IPS DF 4.7 (cell line): ENCODE measurements at regions not wholly inside any gene's neighbourhood (a gene's known extent, or its start where the extent isn't known, plus 50 kb on each side); places are given as distances from the start of the nearest gene placed in this dataset.

Experiments
- DNase-seq: peaks from one replicate; pipeline ENCODE4 v3.0.0-alpha.2; 2013; ENCODE audit warnings: low spot score; ENCODE audit errors: extremely low read depth

DNA sequence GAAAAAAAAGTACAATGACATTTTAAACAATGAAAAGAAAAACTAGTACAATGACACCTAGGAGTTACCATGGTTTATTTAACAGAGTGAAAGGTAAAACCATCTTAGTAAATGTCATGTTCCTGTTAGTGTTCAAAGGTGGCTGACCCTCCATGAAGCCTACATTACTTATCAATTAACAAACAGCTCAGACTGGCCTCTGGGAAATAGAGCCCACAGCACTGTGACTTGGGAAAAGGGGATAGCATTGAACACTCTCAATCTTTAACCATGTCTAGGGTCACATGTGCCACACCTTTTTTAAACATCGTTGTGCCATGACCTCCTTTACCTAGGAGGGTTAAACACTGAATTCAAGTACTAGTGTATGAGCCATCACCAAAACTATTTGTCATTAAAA, 106.3 kb upstream of the SOX5 start:
- no peak for DNase-seq

DNA sequence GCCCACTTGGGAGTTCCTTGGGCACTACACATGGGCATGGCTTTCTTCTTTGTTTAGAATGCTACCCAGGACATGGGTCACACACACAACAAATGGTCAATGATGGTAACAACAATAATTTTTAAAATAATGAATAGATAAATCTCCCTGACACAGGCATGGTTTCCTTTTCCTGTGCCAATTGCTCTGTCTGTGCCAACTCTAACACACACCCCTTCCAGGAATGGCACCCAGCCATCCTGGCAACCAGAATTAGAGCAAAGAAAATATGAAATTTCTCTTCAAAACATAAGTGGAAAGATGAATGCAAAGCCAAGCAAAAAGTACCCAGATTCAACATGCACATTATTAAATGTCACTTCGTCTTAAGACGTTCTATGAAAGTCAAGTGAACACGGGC, 104.9 kb upstream of the SOX5 start:
- no peak for DNase-seq

DNA sequence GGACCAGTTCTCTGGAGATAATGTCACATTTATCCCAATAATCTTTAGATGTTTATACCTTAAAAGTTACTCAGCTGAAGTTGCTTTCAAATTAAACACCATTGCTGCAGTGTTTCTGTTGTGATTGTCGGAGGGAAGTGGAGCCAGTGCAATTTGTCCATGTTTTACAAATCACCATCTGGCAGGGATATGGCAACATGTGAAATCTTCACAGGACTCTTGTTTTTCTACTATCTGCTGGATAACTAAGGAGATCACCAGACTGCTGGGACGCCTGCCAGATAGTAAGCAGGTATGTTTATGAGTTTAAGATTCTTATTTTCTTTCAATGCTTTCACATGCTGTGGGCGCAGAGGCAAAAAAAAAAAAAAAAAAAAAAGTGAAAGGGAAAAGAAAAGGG, 100.3 kb upstream of the SOX5 start:
- no peak for DNase-seq

DNA sequence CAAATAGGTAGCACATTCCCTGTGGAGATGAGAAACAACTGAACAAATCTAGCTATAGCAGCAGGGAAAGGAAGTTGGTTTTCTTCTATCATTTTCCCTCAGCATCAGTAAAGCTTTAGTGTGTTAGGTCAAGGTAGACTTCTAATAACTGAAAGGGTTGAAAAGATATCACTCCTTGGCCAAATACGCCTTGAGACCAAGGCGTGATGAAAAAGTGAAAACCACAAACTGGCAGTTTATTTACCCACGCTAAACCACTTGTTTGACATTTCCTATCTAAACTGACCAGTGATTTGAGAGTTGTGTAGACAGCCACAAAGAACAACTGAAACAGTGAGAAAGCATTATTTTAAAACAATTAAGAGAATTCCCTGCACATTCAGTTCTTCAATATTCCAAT, 99.6 kb upstream of the SOX5 start:
- DNase-seq = no peak

DNA sequence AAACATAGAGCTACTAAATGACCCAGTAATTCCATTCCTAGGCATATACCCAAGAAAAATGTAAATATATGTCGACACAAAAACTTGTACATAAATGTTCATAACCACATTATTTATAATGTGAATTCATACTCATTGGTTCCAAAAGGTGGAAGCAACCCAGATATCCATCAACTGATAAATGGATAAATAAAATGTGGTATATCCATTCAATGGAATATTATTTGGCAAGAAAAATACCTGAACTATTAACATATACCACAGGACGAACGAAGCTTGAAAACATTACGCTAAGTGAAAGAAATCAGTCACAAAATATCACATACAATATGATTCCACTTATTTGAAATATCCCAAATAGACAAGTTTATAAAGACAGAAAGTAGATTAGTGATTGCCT, 99.0 kb upstream of the SOX5 start:
- no peak for DNase-seq

DNA sequence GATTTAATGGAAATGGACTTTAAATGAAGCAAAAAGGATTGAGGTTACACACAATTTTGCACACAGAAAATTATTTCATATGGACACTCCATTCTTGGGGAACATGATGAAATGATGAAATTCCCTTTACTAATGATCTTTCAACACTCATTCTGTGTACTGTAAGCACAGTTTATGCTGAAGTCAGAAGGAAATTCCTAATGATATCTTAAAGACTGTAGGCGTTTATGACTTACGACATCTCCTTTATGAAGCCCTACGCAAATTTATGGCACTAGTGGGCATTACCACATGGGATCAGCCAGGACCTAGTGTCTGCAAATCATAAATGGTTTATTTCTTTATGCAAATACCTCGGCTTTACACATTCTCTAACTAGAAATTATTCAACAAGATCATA, 97.9 kb upstream of the SOX5 start:
- no peak for DNase-seq

DNA sequence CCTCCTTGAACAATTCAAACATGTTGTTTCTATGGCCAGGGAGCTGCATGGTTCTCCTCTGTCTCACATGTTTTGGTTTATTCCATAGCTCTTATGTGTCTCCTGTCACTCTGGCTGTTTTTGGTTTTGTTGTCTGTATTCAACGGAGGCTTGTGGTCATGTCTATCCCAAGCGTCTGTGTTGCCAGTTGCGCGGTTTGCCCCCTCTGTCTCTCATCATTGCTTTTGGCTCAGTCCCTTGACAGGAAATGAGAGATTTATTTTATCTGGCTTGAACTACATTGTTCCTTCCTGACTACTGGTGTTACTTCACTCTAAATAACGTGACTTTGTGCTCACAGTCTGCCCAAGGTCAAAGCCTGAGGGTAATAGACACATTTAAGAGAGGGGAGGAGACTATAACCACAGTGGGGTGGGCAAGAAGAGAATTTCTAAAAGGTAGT, 96.4 kb upstream of the SOX5 start:
- no peak for DNase-seq

DNA sequence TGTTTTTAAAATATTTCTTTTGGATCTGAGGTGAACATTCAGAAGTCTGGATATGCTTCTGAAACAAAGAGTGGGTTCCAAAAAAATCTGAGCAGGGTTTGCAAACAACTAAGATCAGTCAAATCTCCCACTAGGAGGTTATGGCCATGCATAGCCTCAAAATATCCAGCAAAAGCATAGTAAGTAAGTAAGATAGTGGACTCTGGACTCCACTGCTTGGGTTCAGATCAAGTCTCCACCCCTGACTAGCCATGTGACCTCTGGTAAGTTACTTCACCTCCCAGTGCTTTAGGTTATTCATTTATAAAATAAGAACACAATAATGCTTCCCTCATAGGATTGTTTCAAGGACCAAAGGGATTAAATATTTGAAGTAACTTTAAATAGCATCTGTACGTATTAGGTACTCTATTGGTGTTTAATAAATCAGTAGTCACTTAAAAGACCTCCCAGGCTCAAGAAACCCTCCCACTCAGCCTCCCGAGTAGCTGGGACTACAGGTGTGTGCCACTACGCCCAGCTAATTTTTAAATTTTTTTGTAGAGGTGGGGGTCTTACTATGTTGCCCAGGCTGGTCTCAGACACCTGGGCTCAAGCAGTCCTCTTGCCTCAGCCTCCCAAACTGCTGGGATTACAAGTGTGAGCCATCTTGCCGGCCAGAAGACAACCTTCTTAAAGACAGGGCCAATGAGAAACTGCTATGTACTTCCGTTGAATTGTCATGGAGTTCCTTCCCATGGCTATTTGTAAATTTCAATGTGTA, 95.7 kb upstream of the SOX5 start:
- no peak for DNase-seq

DNA sequence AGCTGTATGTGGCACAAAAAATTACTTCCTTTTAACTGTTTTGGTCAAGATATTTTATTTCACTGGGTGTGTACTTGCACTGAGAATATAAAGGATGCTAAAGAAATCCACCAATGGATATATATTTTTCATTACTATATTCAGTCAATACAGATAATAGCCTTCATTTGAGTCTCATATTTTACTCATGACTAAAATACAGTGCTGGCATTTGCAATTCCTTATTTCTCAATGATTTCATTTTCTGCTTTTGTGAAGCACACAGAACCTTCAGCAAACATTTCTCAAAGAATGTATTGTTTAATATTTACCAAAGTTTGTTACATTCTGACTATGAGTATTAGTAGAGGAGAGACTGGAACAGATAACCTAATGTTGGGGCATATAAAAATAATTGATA, 93.2 kb upstream of the SOX5 start:
- DNase-seq = no peak

DNA sequence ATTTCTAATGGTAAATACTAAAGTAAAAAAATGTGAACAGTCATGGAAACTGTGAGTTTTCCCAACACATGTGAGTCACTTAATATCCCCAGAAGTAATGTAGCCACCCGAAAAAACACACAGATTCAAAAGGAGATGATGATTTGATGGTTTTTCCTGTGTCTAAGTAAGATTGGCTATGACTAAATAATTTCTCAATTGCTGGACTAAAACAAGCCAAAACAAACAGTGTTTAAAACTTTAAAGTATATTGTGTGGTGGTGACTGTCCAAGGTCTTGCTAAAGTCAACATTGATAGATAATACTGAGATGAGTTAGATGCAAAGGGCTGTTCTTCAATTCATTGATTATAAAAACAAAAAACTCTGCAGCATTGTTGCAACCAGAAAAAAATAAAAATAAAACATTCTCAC, 89.6 kb upstream of the SOX5 start:
- no peak for DNase-seq

DNA sequence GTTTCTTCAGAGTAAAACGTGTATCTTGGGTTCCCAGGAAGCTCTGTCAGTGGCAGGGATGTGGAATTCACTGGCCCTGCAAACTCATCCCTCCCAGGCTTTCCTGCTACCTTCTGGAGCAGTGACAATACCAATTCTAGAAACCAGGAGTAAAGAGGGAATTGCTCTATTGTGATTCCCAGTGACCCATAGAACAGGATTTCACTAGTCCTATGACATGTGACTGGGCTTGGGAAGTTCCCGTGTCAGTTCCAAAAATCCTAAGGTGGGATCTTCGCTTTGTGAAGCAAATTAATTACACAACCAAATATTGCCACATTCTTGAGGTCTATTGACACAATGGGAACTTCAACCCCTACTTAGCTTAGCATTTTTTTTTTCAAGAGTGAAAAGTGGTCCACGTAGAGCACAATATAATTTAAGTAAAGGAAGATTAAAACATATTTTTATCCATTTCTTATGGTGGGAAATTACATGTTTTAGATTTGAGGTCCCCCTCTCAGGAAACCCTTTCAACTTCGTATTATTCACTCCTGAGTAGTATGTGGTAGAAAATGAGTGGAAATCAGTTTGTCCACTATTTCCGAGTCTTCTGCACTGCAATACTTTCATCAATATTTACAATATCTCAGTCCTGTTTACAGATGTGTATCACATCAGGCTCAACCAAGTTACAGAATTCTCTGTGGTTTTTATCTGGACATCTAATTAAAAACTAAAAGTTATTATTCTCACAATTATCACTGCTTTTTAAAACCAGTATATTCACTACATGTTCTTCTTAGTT, 88.9 kb upstream of the SOX5 start:
- DNase-seq = no peak

DNA sequence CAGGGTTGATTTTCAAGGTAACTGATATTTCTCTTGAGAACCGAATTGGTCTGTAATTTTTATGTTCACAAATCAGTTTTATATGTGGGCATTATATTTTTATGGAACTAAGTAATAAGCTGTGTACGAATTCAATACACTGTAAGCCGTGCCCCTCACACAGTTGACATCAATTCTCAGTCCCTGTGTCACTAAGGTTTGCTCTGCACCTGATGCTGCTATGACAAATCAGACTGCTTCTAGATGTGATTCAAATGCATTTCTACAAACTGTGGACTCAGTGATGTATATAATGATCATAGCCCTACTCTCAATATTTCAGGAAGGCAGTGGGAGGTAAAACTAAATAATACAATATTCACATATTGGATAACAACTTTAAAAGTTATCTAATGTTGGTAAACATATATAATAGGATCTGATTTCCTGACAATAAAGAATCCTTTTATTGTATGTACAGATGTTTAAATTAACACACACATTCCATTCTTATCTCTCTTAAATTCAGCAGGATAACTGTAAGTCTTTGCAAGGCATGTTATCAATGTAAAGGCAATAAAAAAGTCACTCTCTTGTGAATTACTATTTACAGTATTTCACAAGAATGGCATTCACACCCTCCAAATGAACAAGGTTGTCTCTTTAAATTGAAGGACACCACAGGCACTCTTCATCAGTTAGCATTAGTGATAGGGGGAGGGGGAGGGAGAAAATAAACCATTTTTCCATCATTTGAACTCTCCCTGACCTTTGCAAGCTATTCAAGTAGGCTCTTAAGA, 87.2 kb upstream of the SOX5 start:
- DNase-seq = no peak

DNA sequence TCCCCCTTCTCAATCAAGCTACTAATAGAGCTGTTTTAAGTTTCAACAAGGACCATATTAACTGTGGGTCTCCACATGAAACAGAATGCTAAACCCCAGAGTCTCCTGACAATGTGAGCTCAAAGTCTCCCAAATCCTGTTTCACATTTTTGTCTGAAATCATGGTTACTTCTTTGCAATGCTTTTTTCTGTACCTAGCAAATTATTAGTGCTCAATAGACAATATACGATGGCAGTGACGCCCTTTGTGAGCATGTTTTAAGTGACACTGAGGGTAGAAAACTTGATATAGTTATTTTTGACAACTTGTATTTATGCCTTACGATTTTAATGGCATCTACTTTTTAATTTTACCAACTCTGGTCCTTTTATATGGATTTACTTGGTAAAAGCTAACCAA, 85.4 kb upstream of the SOX5 start:
- DNase-seq = no peak

DNA sequence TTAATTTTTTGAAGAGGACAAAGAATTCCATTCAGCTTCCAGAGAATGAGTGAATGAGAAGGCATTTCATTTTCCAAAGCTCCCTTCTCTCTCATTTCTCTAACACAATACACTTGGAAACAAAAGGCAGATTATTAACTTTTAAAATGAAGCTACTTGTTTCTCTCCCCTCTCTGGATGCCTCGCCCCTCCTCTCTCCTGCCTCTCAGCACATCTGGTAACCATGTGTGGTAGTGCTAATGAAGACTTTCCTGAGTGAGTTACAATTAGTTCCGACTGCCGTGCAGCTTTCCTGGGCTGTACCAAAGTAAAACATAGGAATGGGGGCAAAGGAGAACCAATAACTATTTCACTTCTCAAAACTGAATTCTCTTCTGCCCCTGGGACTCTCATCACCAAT, 84.7 kb upstream of the SOX5 start:
- DNase-seq = no peak

DNA sequence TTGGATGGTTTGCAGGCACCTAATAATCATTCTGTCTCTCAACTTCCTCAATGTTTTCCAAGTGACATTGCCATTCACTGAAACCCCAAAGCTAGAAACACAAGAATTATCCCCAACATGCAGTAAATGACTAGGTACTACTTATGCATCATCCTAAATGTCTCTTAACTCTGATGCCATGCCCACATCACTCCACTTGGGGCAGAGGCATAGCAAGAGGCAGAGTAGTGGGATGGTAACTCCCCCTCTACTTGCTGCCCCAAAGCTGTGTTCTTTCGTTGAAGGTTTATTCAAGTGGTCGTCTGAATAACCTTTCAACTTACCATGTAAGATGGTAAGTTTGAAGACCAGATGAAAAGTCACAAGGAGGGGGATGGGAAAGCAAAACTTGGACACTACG, 77.9 kb upstream of the SOX5 start:
- no peak for DNase-seq

DNA sequence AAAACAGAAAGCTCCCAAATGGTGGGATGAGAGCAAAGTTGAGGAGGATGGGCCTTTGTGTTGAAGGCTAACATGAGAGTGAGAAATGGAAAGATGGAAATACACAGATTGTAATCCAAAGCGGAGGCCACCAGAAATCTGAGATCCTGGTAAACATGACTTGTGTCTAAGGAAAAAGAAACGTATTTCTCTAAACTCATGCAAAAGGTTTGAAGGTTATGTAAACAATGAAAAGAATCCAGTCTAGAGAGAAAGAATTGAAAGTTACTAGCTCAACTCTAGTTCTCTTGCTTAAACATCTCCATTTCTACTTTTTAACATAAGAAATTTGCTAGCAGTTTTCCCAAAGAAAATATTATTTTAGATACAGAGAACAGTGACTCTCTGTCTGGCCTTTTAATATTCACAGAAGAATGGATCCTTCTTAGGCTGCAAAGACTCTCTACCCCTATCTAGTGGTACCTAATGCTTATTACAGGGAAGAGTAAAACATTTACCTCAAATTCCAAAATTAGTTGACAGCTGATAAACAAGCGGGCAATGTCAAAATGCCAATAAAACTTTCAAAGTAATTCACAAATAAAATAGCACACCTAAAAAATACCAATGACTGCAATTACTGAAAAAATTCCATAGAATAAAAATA, 75.8 kb upstream of the SOX5 start:
- no peak for DNase-seq

DNA sequence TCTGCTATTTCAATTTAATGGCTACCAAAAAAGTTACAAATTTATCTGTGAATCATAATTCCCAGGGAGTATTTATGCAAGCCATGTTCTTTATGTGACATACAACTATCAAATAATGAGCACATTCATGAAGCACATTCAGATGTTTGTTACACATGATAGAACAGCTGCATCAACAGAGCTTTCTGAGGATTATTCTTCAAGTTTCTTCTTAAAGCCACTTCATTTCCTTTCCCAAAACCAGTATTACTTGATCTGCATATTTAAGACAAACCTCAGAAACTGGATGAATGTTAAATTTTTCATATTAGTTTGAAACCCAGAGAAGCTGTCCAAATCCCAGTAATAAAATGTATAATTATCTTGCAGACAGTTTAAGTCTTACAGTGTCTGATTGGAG, 73.6 kb upstream of the SOX5 start:
- no peak for DNase-seq

DNA sequence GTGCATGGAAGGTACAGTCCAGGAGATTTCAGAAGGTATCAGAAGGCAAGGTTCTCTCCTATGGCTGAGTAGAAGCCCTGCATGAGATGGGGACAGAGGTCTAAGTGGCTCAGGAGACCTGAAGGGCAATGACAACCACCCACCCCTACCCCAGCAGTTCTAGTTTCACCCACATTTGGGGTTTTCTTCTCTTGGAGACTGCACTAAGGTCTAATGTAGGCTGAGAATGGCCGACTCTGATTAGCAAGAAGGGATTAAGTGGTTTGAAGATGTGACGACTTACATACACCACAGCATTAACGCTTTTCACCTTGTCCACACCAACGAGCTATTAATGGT, 71.7 kb upstream of the SOX5 start:
- no peak for DNase-seq

DNA sequence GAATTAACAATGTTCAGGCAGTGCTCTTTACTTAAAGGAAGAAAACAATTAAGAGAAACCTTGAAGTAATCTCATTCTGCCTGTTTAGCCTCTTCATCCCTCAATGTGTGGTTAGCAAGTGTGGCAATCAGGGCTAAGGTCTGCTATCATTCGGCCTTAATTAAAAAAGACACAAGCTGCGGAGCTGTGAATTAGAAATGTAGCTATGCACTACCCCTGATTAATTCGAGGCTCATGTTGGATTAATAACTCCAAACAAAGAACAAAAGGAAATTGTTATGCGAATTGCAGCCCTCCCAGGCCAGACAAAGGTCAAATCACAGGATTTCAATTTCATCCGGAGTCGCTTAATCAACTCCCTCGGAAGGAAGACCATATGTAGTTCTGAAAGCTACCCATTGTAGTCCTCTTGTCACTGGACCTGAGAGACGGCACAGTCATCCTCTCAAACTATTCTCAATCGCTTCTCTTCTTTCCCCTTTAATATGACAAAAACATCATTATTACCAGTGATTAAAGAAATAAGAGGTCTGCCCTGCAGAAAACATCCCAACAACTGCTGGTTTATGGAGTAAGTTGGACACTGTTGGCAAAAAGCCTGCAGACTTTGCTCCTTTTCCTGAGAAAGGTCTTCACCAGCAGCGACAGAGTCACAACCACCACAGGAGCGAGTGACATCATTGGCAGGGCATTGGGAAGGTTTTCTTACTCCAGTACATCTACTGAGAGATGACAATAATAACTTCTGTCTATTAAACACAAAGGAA, 71.1 kb upstream of the SOX5 start:
- DNase-seq = no peak

DNA sequence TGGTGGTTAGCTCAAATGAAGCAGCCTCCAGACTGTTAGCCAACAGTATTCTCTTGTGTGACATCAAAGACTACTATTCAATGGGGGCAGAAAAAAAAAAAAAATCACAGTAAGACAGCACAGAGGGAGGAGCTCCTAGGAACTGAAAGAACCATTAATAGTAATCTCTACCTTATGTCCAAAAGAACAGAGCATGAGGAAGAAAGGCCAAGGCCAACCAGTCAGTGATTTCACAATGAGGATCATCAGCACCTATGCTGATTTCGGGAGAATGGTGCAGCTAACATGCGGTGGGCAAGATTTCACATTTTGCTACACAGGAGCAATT, 66.3 kb upstream of the SOX5 start:
- DNase-seq = no peak
